ENCODE measurements at regions not wholly inside any gene's neighbourhood (a gene's known extent, or its start where the extent isn't known, plus 50 kb on each side); places are given as distances from the start of the nearest gene placed in this dataset.

DNA sequence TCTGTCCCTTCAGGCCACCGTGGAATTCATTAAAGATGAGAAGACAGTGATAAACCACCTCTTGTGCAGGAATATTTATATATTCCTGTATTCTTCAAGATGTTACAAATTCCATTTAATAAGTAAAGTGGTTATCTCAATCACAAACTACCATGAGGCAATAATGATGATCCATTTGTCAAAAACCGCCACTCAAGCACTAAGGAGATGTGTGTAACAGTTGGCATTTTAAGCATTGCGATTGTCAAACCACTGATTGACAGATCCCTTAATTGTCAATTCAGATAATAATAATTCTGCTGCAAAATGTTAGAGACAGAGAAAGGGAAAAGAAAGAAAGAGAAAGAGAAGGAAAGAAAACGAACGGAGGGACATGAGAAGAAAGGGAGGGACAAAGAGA lies 476.1 kb upstream of the RBFOX1 start:
- Histone ChIP-seq H3K9me3 (ENCODE audit: control insufficient read depth, insufficient read depth, low read length) (peaks cover 6% of the 10 kb centered on the region; the same call in 1 of the 2 replicates), H4K91ac (ENCODE audit: insufficient read depth, low read depth, low read length) (no peak overlapping the region), H3K4ac (ENCODE audit: low read depth, low read length) (no peak overlapping the region), H3K36me3 (ENCODE audit: control insufficient read depth, insufficient read depth, low read length) (no peaks in the 10 kb centered on the region), H2AK5ac (ENCODE audit: low read depth, low read length) (no peak overlapping the region), H3K4me2 (ENCODE audit: low read depth, low read length) (no peak overlapping the region), H3K23ac (ENCODE audit: low read depth, low read length) (no peak overlapping the region), H3K27ac (ENCODE audit: insufficient read depth, low read length) (no peak overlapping the region), H3K9me1 (ENCODE audit: insufficient read depth, low read length) (no peaks in the 10 kb centered on the region), H3K9ac (ENCODE audit: low read depth, low read length) (no peak overlapping the region), H3K27me3 (ENCODE audit: control insufficient read depth, insufficient read depth, low read length) (no peaks in the 10 kb centered on the region), H3K79me1 (ENCODE audit: low read depth in 1 of 2, low read length in 2 of 2) (no peaks in the 10 kb centered on the region), H2AFZ (replicated peaks; ENCODE audit: low read length, poor library complexity) (no peak overlapping the region), H3K18ac (ENCODE audit: low read depth, low read length) (no peak overlapping the region), H2BK15ac (ENCODE audit: low read depth, low read length) (no peak overlapping the region), H2AK9ac (replicated peaks; ENCODE audit: low read depth, low read length, poor library complexity) (no peak overlapping the region), H4K5ac (ENCODE audit: low read depth, low read length) (no peak overlapping the region), H2BK120ac (ENCODE audit: low read depth, low read length) (no peak overlapping the region), H3K4me3 (ENCODE audit: insufficient read depth, low read depth, low read length) (no peak overlapping the region), H2BK20ac (ENCODE audit: low read depth, low read length) (no peak overlapping the region), H2BK5ac (ENCODE audit: low read depth, low read length, poor library complexity, severe bottlenecking) (no peak overlapping the region), H3K4me1 (ENCODE audit: control insufficient read depth, insufficient read depth, low read length) (no peaks in the 10 kb centered on the region), H4K8ac (ENCODE audit: low read depth in 2 of 2, low read length in 2 of 2) (no peak overlapping the region), H4K20me1 (ENCODE audit: insufficient read depth, low read length) (no peaks in the 10 kb centered on the region), H3K56ac (ENCODE audit: extremely low read depth, insufficient read depth, low read length) (no peak overlapping the region), H3K14ac (replicated peaks; ENCODE audit: low read depth, low read length) (no peak overlapping the region)
- dilution Hi-C loops (cut with HindIII; ENCODE audit: low sequenced_read_pairs, unreplicated experiment) = no loop called here
- in situ Hi-C loops (cut with MboI; ENCODE audit: low sequenced_read_pairs) = no loop called here
- BruUV-seq (replicated peaks) = no TSS peak
- POLR2A ChIA-PET (ENCODE audit: unreplicated experiment) = no interaction called here
- DNase-seq = no peak
- CTCF ChIA-PET = no interaction called here
- TF ChIP-seq RCOR1 (IDR thresholded peaks at IDR 0.05; ENCODE audit: insufficient replicate concordance, low read length) (no peak), RAD21 (IDR thresholded peaks at IDR 0.05; ENCODE audit: low read length) (no peak), FOS (IDR thresholded peaks at IDR 0.05; ENCODE audit: low read depth, low read length) (no peak), POLR2A (IDR thresholded peaks at IDR 0.05; ENCODE audit: low read depth, low read length) (no peak), MAZ (IDR thresholded peaks at IDR 0.05; ENCODE audit: borderline replicate concordance, low read depth, low read length) (no peak), CHD1 (IDR thresholded peaks at IDR 0.05; ENCODE audit: low read depth, low read length) (no peak), MAFK (IDR thresholded peaks at IDR 0.05; ENCODE audit: low read depth, low read length) (no peak), ELK1 (IDR thresholded peaks at IDR 0.05; ENCODE audit: borderline replicate concordance, low read depth, low read length) (no peak), NFE2L2 (IDR thresholded peaks at IDR 0.05; ENCODE audit: low read depth, low read length) (no peak), BHLHE40 (IDR thresholded peaks at IDR 0.05; ENCODE audit: low read depth, low read length) (no peak), SMC3 (IDR thresholded peaks at IDR 0.05; ENCODE audit: low read depth, low read length) (no peak), RFX5 (IDR thresholded peaks at IDR 0.05; ENCODE audit: low read depth, low read length) (no peak), MXI1 (IDR thresholded peaks at IDR 0.05; ENCODE audit: borderline replicate concordance, low read depth, low read length) (no peak), CEBPB (IDR thresholded peaks at IDR 0.05; ENCODE audit: low read depth, low read length) (no peak)
- TF ChIP-seq, protein P1, sequence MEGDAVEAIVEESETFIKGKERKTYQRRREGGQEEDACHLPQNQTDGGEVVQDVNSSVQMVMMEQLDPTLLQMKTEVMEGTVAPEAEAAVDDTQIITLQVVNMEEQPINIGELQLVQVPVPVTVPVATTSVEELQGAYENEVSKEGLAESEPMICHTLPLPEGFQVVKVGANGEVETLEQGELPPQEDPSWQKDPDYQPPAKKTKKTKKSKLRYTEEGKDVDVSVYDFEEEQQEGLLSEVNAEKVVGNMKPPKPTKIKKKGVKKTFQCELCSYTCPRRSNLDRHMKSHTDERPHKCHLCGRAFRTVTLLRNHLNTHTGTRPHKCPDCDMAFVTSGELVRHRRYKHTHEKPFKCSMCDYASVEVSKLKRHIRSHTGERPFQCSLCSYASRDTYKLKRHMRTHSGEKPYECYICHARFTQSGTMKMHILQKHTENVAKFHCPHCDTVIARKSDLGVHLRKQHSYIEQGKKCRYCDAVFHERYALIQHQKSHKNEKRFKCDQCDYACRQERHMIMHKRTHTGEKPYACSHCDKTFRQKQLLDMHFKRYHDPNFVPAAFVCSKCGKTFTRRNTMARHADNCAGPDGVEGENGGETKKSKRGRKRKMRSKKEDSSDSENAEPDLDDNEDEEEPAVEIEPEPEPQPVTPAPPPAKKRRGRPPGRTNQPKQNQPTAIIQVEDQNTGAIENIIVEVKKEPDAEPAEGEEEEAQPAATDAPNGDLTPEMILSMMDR (conservative IDR thresholded peaks at IDR 0.05; ENCODE audit: low read depth, low read length) = no peak
- TF ChIP-seq, protein P2, sequence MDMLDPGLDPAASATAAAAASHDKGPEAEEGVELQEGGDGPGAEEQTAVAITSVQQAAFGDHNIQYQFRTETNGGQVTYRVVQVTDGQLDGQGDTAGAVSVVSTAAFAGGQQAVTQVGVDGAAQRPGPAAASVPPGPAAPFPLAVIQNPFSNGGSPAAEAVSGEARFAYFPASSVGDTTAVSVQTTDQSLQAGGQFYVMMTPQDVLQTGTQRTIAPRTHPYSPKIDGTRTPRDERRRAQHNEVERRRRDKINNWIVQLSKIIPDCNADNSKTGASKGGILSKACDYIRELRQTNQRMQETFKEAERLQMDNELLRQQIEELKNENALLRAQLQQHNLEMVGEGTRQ (IDR thresholded peaks at IDR 0.05; ENCODE audit: low read depth, low read length) = no peak
- ATAC-seq (ENCODE audit: low read depth) = no peak
- intact Hi-C loops (cut with micrococcal nuclease) = no loop called here
- WGBS, 2 experiments (ENCODE audit: extremely low coverage in 2 of 2, insufficient read length in 1 of 2) = no CpG with 5 or more reads among the region's 5 CpGs
